ENCODE measurements at regions not wholly inside any gene's neighbourhood (a gene's known extent, or its start where the extent isn't known, plus 50 kb on each side); places are given as distances from the start of the nearest gene placed in this dataset.

DNA sequence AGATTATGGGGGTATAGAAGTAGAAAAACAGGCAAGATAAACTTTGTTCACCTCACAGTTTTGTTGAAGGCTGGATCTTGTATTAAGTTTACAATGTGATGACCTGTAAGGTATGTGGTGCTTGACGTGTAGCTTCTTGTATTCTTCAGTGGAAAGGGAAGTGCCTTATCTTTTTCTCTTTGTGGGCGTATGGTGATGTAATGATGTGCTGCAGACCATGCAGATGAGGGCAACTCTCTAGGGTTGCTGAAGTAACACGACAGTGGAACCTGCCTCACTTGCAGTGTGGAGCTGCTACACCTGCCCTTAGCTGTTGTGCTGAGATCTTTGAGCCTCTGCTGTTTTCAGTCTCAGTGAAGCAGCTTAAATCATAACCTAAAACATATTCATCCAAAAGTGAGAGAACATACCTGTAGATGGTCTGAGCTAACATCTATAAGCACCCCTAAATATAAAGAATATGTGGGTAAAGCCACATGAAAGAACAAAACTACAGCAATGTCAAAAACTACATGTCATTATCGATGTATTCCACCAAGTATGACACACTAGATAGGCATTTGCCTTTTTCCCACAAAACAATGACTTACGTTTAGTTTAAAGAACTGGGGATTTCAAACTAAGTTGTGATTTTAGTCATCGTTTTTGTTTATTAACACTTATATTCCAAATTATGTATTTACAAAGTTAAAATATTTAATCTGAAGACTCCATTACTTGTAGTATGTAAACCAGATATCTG is 1144.1 kb downstream of the CNTNAP5 start:
- H3K9me3 Mint-ChIP-seq: peaks cover 9% of the 10 kb centered on the region

DNA sequence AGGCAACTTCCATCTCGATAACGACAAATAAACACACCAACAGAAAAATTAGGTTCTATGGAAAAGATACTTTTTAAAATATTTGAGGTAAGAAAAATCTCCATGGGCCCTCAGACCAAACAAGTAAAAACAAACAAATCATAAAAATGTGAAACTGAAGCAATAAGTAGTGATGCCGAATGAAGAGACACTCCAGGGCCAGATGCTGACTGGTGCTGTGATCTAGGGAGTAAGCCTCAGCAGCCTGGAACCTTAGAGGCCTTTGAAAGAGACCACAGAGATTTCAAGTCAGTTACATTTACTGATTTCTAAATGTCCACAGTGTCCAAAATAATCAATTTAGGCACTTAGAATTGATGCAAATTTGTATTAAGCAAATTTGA is 1144.7 kb downstream of the CNTNAP5 start:
- ChIA-PET CTCF (no interaction called here), POLR2A (interaction anchor here (0.6 kb wide), 1 partner anchor 1376 kb away, joined by 3 read pairs; no protein-coding TSS in a partner anchor)
- Mint-ChIP-seq H3K4me3 (no peak overlapping the region), H3K27me3 (no peaks in the 10 kb centered on the region), H3K4me1 (ENCODE audit: low read depth) (no peaks in the 10 kb centered on the region), H3K36me3 (no peaks in the 10 kb centered on the region), H3K9me3 (peaks cover 13% of the 10 kb centered on the region), H3K27ac (no peak overlapping the region)
- intact Hi-C loops (cut with micrococcal nuclease): no loop called here
- DNase-seq: no peak

More for the DNA sequence above, 1144.1 kb downstream of the CNTNAP5 start:
- no peak overlapping the region for H3K4me3 Mint-ChIP-seq
- no peak overlapping the region for H3K27ac Mint-ChIP-seq
- POLR2A ChIA-PET: no interaction called here
- DNase-seq: no peak
- H3K27me3 Mint-ChIP-seq: no peaks in the 10 kb centered on the region
- no peaks in the 10 kb centered on the region for H3K4me1 Mint-ChIP-seq (ENCODE audit: low read depth)
- H3K36me3 Mint-ChIP-seq: no peaks in the 10 kb centered on the region
- CTCF ChIA-PET: no interaction called here
- intact Hi-C loops (cut with micrococcal nuclease): no loop called here

DNA sequence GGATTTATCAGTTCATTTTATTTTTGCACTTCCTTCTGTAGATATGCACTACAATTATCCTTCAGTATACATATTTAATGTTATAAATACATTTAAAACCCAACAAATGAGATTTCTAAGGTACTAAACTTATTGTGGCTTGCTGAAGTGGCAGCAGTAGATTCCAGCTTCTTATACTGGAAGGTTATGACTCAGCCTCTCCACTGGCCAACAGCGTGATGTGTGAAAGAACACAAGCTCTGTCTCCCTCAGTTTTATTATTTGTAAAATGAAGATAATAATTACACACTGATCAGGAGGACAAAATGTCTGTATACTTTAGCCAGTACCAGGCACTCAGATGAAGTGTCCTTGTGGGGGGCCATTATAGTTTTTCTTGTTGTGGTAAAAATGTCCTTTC is 1147.1 kb downstream of the CNTNAP5 start:
- Mint-ChIP-seq H3K27ac (no peak overlapping the region), H3K9me3 (peaks cover 16% of the 10 kb centered on the region), H3K36me3 (no peaks in the 10 kb centered on the region), H3K4me1 (ENCODE audit: low read depth) (no peaks in the 10 kb centered on the region), H3K27me3 (no peaks in the 10 kb centered on the region), H3K4me3 (no peak overlapping the region)
- no peak for DNase-seq
- POLR2A ChIA-PET: no interaction called here
- intact Hi-C loops (cut with micrococcal nuclease): no loop called here
- CTCF ChIA-PET: no interaction called here

DNA sequence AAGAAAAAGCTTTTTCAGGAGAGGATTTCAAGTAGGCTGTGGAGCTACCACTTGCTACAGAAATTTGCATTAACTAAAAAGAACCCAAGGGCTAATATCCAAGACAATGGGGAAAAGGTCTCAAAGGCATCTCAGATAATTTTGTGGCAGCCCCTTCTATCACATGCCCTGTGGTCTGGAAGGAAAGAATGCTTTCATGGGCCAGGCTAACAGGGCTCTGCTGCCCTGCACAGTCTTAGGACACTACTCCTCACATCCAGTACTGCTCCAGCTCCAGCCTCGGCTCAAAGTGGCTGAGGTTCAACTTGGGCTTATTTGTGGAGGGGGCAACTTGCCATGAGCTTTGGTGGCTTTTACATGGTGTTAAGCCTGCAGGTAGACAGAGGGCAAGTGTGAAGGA is 1150.3 kb downstream of the CNTNAP5 start:
- Mint-ChIP-seq H3K4me1 (ENCODE audit: low read depth) (no peaks in the 10 kb centered on the region), H3K4me3 (no peak overlapping the region), H3K27ac (no peak overlapping the region), H3K36me3 (no peaks in the 10 kb centered on the region), H3K27me3 (no peaks in the 10 kb centered on the region), H3K9me3 (peaks cover 11% of the 10 kb centered on the region)
- ChIA-PET POLR2A (no interaction called here), CTCF (no interaction called here)
- DNase-seq: no peak
- intact Hi-C loops (cut with micrococcal nuclease): no loop called here

DNA sequence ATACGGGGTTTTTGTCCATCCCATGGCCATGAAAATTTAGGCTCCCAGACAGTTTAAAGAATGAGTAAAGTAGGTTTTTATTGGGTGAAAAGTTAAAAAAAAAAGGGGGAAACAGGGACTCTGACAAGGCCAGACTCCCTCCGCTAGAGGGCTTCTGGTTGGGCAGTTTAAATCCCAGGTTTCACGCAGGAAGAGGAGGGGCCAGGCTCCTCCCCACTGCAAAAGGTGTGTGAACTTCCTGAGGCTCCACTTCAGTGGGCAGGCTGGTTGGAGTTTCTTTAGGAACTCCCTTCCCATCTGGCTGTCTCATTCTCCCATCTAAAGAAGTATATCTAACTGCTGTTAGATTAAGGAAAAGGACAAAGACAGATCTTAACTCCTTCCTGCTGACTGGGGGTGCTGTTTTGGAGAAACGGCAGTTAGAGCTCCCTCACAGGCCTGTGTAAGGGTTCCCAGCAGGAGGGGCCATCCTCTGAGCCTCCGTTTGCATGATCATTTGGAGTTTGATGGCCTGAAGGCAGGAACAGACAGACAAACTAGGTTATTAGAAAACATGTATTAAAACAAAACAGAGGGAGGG is 1160.7 kb downstream of the CNTNAP5 start:
- no peak overlapping the region for H3K4me3 Mint-ChIP-seq
- H3K27ac Mint-ChIP-seq: no peak overlapping the region

DNA sequence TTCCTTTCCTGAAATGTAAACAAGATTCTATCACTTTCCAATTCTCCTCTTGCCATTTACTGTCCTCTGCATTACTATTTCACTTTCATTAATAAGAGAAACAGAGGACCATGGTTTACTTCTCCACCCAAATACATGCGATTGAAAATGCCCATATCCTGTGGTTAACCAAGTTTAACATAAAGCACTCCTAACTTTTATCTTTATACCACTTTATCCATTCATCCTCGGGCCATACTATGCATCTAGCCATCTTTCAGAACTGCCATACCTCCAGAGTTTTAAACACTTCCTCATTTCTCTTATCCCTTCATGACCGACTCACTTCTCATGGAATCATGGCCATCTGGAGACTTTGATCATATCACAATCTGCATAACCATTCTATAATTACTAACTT is 1182.3 kb downstream of the CNTNAP5 start:
- no peak for DNase-seq
- intact Hi-C loops (cut with micrococcal nuclease): no loop called here
- Mint-ChIP-seq H3K27ac (no peak overlapping the region), H3K9me3 (peaks cover 26% of the 10 kb centered on the region), H3K4me1 (ENCODE audit: low read depth) (no peaks in the 10 kb centered on the region), H3K4me3 (no peak overlapping the region), H3K36me3 (no peaks in the 10 kb centered on the region), H3K27me3 (no peaks in the 10 kb centered on the region)
- ChIA-PET POLR2A (no interaction called here), CTCF (no interaction called here)

More for the DNA sequence above, 1160.7 kb downstream of the CNTNAP5 start:
- no peak for DNase-seq
- Mint-ChIP-seq H3K4me1 (ENCODE audit: low read depth) (no peaks in the 10 kb centered on the region), H3K27me3 (no peaks in the 10 kb centered on the region), H3K36me3 (no peaks in the 10 kb centered on the region), H3K9me3 (peaks cover 6% of the 10 kb centered on the region)
- ChIA-PET CTCF (no interaction called here), POLR2A (no interaction called here)
- intact Hi-C loops (cut with micrococcal nuclease): no loop called here

DNA sequence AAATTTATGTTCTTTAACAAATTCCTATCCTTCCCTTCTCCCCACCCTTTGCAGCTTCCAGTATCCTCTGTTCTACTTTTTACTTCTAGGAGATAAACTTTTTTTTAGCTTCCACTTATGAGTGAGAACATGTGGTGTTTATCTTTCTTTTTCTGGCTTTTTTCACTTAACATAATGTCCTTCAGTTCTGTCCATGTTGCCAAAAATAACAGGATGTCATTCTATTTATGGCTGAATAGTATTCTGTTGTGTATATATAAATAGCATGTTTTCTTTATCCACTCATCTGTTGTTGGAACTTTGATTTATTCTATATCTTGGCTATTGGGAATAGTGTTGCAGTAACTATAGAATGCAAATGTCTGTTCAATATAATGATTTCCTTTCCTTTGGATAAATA is 1191.2 kb downstream of the CNTNAP5 start:
- Mint-ChIP-seq H3K27ac (no peak overlapping the region), H3K4me3 (no peak overlapping the region), H3K27me3 (no peaks in the 10 kb centered on the region), H3K9me3 (peaks cover 36% of the 10 kb centered on the region), H3K4me1 (ENCODE audit: low read depth) (no peaks in the 10 kb centered on the region), H3K36me3 (no peaks in the 10 kb centered on the region)
- POLR2A ChIA-PET: no interaction called here
- no peak for DNase-seq
- CTCF ChIA-PET: no interaction called here
- intact Hi-C loops (cut with micrococcal nuclease): no loop called here

DNA sequence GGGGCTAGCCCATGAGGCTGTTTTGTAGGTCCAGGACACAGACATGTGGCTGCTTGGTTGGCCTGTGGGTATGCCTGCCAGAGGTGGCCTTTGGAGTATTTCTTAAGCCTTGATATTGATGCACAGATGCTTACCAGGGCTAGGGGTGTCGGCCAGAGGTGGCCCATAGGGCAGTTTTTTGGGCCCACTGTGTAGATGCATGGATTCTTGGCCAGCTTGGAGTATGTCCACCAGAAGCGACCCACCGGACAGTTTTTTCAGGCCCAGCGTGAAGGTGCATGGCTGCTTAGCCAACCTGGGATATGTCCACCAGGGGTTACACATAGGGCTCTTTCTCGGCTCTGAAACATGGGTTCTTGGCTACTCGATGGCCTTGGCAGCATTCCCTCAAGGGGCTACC is 1199.1 kb downstream of the CNTNAP5 start:
- no peaks in the 10 kb centered on the region for H3K36me3 Mint-ChIP-seq
- no peaks in the 10 kb centered on the region for H3K27me3 Mint-ChIP-seq
- no peak overlapping the region for H3K4me3 Mint-ChIP-seq
- intact Hi-C loops (cut with micrococcal nuclease): no loop called here
- no peak for DNase-seq
- CTCF ChIA-PET: no interaction called here
- POLR2A ChIA-PET: no interaction called here
- no peak overlapping the region for H3K27ac Mint-ChIP-seq
- peaks cover 25% of the 10 kb centered on the region for H3K9me3 Mint-ChIP-seq
- H3K4me1 Mint-ChIP-seq (ENCODE audit: low read depth): no peaks in the 10 kb centered on the region

DNA sequence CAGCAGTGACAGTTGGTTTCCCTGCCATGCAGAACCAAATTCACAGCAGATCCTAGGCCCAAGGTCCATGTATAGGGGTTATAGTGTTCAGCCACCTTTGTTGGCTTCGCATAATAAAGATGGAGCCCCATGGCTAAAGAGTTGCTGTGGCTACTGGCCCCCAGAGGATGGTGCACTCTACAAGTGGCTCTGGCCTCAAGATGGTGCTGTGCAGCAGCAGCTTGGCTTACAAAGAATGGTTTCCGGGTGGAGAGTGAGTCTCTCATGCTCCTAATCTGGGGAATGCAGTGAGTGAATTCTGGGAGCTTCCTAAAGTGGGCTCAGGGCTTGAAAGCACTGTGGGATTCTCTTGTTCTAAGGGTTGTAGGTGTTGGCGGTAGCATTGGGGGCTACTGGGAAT is 1199.7 kb downstream of the CNTNAP5 start:
- H3K27ac Mint-ChIP-seq: no peak overlapping the region
- H3K4me1 Mint-ChIP-seq (ENCODE audit: low read depth): no peaks in the 10 kb centered on the region
- POLR2A ChIA-PET: no interaction called here
- CTCF ChIA-PET: no interaction called here
- no peaks in the 10 kb centered on the region for H3K27me3 Mint-ChIP-seq
- H3K4me3 Mint-ChIP-seq: no peak overlapping the region
- DNase-seq: no peak
- no peaks in the 10 kb centered on the region for H3K36me3 Mint-ChIP-seq
- intact Hi-C loops (cut with micrococcal nuclease): no loop called here
- H3K9me3 Mint-ChIP-seq: peaks cover 24% of the 10 kb centered on the region

DNA sequence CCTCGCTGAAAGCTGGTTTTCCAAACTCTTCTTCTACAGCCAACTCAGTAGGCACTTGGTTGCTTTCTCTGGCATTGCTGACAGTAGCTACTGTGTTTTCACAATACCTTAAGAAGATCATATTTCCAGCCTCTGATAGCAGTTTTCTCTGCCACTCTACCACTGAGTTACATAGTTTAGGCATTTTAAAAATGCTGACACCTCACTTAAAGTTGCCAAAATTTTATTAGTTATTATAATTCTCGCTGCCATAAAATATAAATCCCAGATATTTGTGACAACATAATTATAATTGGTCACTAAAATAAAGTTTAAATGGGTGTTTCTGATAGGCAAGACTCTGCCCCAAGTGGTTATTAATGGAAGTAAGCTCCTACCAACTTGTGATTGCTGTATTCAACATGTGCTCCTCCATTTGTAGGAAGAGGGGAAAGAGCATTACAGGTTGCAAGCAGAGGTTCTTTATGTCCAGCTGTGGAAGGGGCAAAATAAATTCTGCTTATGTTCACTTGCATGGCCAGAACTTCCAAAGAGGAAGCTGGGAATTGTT is 1202.8 kb downstream of the CNTNAP5 start:
- Mint-ChIP-seq H3K27ac (no peak overlapping the region), H3K9me3 (peaks cover 8% of the 10 kb centered on the region), H3K27me3 (no peaks in the 10 kb centered on the region), H3K4me1 (ENCODE audit: low read depth) (no peaks in the 10 kb centered on the region), H3K4me3 (no peak overlapping the region), H3K36me3 (no peaks in the 10 kb centered on the region)
- ChIA-PET POLR2A (no interaction called here), CTCF (no interaction called here)
- DNase-seq: no peak
- intact Hi-C loops (cut with micrococcal nuclease): no loop called here

DNA sequence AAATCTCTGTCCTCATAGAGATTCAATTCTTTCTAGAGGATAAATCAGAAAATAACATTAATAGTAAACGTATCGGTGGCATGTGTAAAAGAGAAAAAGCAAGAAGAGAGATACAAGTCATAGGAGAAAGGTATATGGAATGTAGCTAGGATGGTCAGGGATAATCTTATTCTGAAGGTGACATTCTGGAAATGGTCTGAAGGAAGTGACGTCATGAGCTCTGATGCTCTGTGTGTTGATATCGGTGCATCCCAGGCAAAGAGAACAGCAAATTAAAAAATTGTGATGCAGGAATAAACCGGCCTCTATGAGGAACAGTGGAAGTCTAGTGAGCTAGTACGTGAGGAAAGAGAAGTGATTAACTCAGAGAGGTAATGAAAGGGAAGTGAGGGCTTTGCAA is 1215.8 kb downstream of the CNTNAP5 start:
- H3K4me3 Mint-ChIP-seq: no peak overlapping the region
- DNase-seq: no peak
- H3K9me3 Mint-ChIP-seq: peaks cover 13% of the 10 kb centered on the region
- ChIA-PET CTCF (no interaction called here), POLR2A (no interaction called here)
- H3K27me3 Mint-ChIP-seq: no peaks in the 10 kb centered on the region
- intact Hi-C loops (cut with micrococcal nuclease): no loop called here
- no peaks in the 10 kb centered on the region for H3K4me1 Mint-ChIP-seq (ENCODE audit: low read depth)
- H3K36me3 Mint-ChIP-seq: no peaks in the 10 kb centered on the region
- no peak overlapping the region for H3K27ac Mint-ChIP-seq

DNA sequence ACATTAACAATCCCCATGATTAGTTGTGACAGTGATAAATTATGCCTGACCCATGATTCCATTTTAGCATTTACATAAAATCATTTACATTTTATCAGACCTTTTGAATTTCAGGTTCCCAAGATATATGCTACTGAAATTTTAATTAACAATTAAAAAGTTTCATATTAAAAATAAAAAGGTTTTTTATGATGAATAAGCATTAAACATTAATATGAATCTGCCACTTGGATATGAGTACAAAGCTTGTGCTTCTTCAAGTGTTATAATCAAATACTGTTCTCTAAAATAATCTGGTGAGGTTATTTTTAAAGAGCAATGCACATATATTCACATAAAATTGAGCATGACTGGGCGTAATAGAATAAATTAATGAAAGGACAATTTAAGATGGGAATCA is 1218.0 kb downstream of the CNTNAP5 start:
- POLR2A ChIA-PET: no interaction called here
- CTCF ChIA-PET: no interaction called here
- intact Hi-C loops (cut with micrococcal nuclease): no loop called here
- H3K36me3 Mint-ChIP-seq: no peaks in the 10 kb centered on the region
- no peak overlapping the region for H3K4me3 Mint-ChIP-seq
- no peaks in the 10 kb centered on the region for H3K27me3 Mint-ChIP-seq
- no peak overlapping the region for H3K27ac Mint-ChIP-seq
- peaks cover 6% of the 10 kb centered on the region for H3K9me3 Mint-ChIP-seq
- no peak for DNase-seq
- no peaks in the 10 kb centered on the region for H3K4me1 Mint-ChIP-seq (ENCODE audit: low read depth)

DNA sequence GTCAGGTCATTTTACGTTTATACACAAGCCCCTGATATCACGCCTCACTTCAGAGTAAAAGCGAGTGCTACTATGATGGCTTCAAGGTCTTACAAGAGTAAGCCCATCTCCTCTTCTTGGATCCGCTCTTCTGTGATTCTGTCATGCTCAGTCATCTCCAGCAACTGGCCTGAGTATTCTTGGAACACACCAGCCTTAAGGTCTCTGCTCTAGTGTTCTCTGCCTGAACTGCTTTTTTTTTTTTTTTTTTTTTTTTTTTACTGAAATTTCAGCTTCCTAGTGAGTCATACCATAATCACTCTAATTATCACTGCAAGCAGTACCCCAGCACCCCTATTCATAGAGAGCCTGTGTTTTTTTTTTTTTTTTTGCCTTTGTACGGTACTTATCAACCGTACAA is 1228.9 kb downstream of the CNTNAP5 start:
- Mint-ChIP-seq H3K36me3 (no peaks in the 10 kb centered on the region), H3K27me3 (no peaks in the 10 kb centered on the region), H3K4me1 (ENCODE audit: low read depth) (no peaks in the 10 kb centered on the region), H3K9me3 (peaks cover 5% of the 10 kb centered on the region), H3K4me3 (no peak overlapping the region), H3K27ac (no peak overlapping the region)
- intact Hi-C loops (cut with micrococcal nuclease): no loop called here
- POLR2A ChIA-PET: no interaction called here
- no peak for DNase-seq
- CTCF ChIA-PET: no interaction called here

Measured in activated CD4-positive, alpha-beta memory T cell treated with anti-CD3 and anti-CD28 coated beads for 36 hours (primary cell).